ENCODE measurements at regions not wholly inside any gene's neighbourhood (a gene's known extent, or its start where the extent isn't known, plus 50 kb on each side); places are given as distances from the start of the nearest gene placed in this dataset.

GRCh38 chr14:50006141-50006540, 110.2 kb downstream of the VCPKMT start:
- no TSS peak for BruUV-seq (replicated peaks)
- DNase-seq (ENCODE audit: low read depth, low spot score) (no peak), ATAC-seq (no peak)
- Histone ChIP-seq H3K27me3 (ENCODE audit: control insufficient read depth, insufficient read depth, low read length) (no peaks in the 10 kb centered on the region), H3K36me3 (ENCODE audit: control insufficient read depth, insufficient read depth, low read length) (no peaks in the 10 kb centered on the region), H3K27ac (ENCODE audit: low read length) (peak overlapping the region; percentile 100; the same call in 1 of the 2 replicates), H3K9me3 (ENCODE audit: control insufficient read depth, insufficient read depth, low read depth, low read length) (no peaks in the 10 kb centered on the region), H3K4me3 (ENCODE audit: low read depth in 2 of 2, low read length in 2 of 2) (no peak overlapping the region), H3K4me1 (ENCODE audit: control insufficient read depth, insufficient read depth, low read length) (peaks cover 48% of the 10 kb centered on the region)
- in situ Hi-C loops (cut with HindIII; ENCODE audit: low pct_unique_long_range_greater_than_20kb, low sequenced_read_pairs) = no loop called here
- TF ChIP-seq REST (IDR thresholded peaks at IDR 0.05; ENCODE audit: insufficient read depth in 1 of 2, low read depth in 2 of 2, low read length in 1 of 2) (no peak), SIN3A (IDR thresholded peaks at IDR 0.05; ENCODE audit: borderline replicate concordance, insufficient read depth, low read depth, low read length) (no peak), CTCF (IDR thresholded peaks at IDR 0.05) (no peak), TCF7L2 (IDR thresholded peaks at IDR 0.05; ENCODE audit: low read depth, low read length) (no peak), POLR2AphosphoS5 (IDR thresholded peaks at IDR 0.05; ENCODE audit: low read depth, low read length) (no peak)
- CTCF ChIA-PET = no interaction called here
- POLR2A ChIA-PET = no interaction called here
- intact Hi-C loops (cut with micrococcal nuclease; ENCODE audit: unreplicated experiment) = no loop called here

- no TSS peak for BruUV-seq (replicated peaks)
- Histone ChIP-seq H3K27me3 (ENCODE audit: control insufficient read depth, insufficient read depth, low read length) (no peaks in the 10 kb centered on the region), H3K4me1 (ENCODE audit: control insufficient read depth, insufficient read depth, low read length) (peaks cover 38% of the 10 kb centered on the region)
Measured at GRCh38 chr14:50007123-50007903, 109.1 kb downstream of the VCPKMT start.

More at GRCh38 chr14:50007123-50007903, 109.1 kb downstream of the VCPKMT start:
- Histone ChIP-seq H3K27ac (ENCODE audit: low read length) (peak overlapping the region; percentile 75), H3K4me3 (ENCODE audit: low read depth in 2 of 2, low read length in 2 of 2) (no peak overlapping the region), H3K9me3 (ENCODE audit: control insufficient read depth, insufficient read depth, low read depth, low read length) (no peaks in the 10 kb centered on the region), H3K36me3 (ENCODE audit: control insufficient read depth, insufficient read depth, low read length) (no peaks in the 10 kb centered on the region)
- DNase-seq (ENCODE audit: low read depth, low spot score) (no peak), ATAC-seq (peak; percentile 25; the same call in 1 of the 2 replicates)
- ChIA-PET POLR2A (interaction anchor here (0.5 to 0.6 kb wide), 3 partner anchors 19 to 120 kb away, joined by 3 to 6 read pairs (median 4); no protein-coding TSS in a partner anchor), CTCF (interaction anchor here (0.7 kb wide), 1 partner anchor 36 kb away, joined by 4 read pairs; no protein-coding TSS in a partner anchor)
- TF ChIP-seq CTCF (IDR thresholded peaks at IDR 0.05) (no peak; the same call in 1 of the 2 replicates), POLR2AphosphoS5 (IDR thresholded peaks at IDR 0.05; ENCODE audit: low read depth, low read length) (no peak), SIN3A (IDR thresholded peaks at IDR 0.05; ENCODE audit: borderline replicate concordance, insufficient read depth, low read depth, low read length) (no peak), REST (IDR thresholded peaks at IDR 0.05; ENCODE audit: insufficient read depth in 1 of 2, low read depth in 2 of 2, low read length in 1 of 2) (no peak), TCF7L2 (IDR thresholded peaks at IDR 0.05; ENCODE audit: low read depth, low read length) (no peak)
- intact Hi-C loops (cut with micrococcal nuclease; ENCODE audit: unreplicated experiment) = no loop called here
- in situ Hi-C loops (cut with HindIII; ENCODE audit: low pct_unique_long_range_greater_than_20kb, low sequenced_read_pairs) = no loop called here

All from Panc1 (cell line).